ENCODE measurements at regions not wholly inside any gene's neighbourhood (a gene's known extent, or its start where the extent isn't known, plus 50 kb on each side); places are given as distances from the start of the nearest gene placed in this dataset.

GRCh38 chr7:19932549-19933249, 159.3 kb upstream of the TMEM196 start:
- H3K4me1 ChIP-seq = no peaks in the 10 kb centered on the region
- H3F3A ChIP-seq (ENCODE audit: low read depth) = no peaks in the 10 kb centered on the region
- no peaks in the 10 kb centered on the region for H3K4me1 Mint-ChIP-seq
- no peaks in the 10 kb centered on the region for H4K20me1 ChIP-seq (ENCODE audit: low read depth)
- H3K4me3 ChIP-seq = no peak overlapping the region
- TF ChIP-seq EZH2 (IDR thresholded peaks at IDR 0.05) (no peak), EZH2phosphoT487 (IDR thresholded peaks at IDR 0.05) (no peak), CTCF (IDR thresholded peaks at IDR 0.05) (no peak)
- no peaks in the 10 kb centered on the region for H3K36me3 ChIP-seq
- no peak overlapping the region for H3K27ac Mint-ChIP-seq
- DNase-seq (ENCODE audit: low spot score) = no peak
- H3K79me2 ChIP-seq (ENCODE audit: low read depth) = no peaks in the 10 kb centered on the region
- H3K9ac ChIP-seq = no peak overlapping the region
- no peak overlapping the region for H3K4me3 Mint-ChIP-seq
- H2AFZ ChIP-seq (replicated peaks) = no peak overlapping the region
- no peaks in the 10 kb centered on the region for H3K9me3 ChIP-seq (ENCODE audit: low read depth)
- H3K9me3 Mint-ChIP-seq = peaks cover 17% of the 10 kb centered on the region
- H3K36me3 Mint-ChIP-seq = no peaks in the 10 kb centered on the region
- no peaks in the 10 kb centered on the region for H3K27me3 ChIP-seq
- no peak overlapping the region for H3K4me2 ChIP-seq
- H3K27me3 Mint-ChIP-seq (ENCODE audit: insufficient read depth, low read depth) = peaks cover 4% of the 10 kb centered on the region
- H3K27ac ChIP-seq = no peak overlapping the region

DNA sequence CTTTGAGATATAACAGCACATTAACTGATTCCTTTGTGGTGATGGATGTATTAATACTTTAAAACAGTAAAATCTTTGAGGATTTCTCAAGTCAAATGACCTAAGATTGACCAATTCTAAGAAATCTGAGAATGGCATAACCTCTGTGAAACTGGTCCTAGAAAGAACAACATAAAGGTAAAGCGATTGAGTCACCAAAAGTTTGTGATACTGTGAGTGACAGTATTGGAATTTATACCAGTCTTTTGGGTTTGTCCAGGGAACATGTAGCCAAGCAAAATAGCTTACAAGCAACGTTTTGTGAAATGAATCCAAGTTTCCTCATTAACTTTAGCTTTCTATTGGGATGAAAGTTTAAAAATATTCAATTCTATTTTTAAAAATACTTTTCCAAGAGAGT, 157.4 kb upstream of the TMEM196 start:
- Histone ChIP-seq H3K4me3 (no peak overlapping the region), H3K9ac (no peak overlapping the region), H3K27me3 (no peaks in the 10 kb centered on the region), H3K79me2 (ENCODE audit: low read depth) (no peaks in the 10 kb centered on the region), H3K4me2 (no peak overlapping the region), H3K9me3 (ENCODE audit: low read depth) (no peaks in the 10 kb centered on the region), H2AFZ (replicated peaks) (no peak overlapping the region), H3F3A (ENCODE audit: low read depth) (no peaks in the 10 kb centered on the region), H4K20me1 (ENCODE audit: low read depth) (no peaks in the 10 kb centered on the region), H3K36me3 (no peaks in the 10 kb centered on the region), H3K4me1 (no peaks in the 10 kb centered on the region), H3K27ac (no peak overlapping the region)
- Mint-ChIP-seq H3K4me3 (no peak overlapping the region), H3K36me3 (no peaks in the 10 kb centered on the region), H3K27me3 (ENCODE audit: insufficient read depth, low read depth) (peaks cover 4% of the 10 kb centered on the region), H3K9me3 (peaks cover 8% of the 10 kb centered on the region), H3K4me1 (no peaks in the 10 kb centered on the region), H3K27ac (no peak overlapping the region)
- no peak for TF ChIP-seq EZH2phosphoT487 (IDR thresholded peaks at IDR 0.05)
- no peak for DNase-seq (ENCODE audit: low spot score)

DNA sequence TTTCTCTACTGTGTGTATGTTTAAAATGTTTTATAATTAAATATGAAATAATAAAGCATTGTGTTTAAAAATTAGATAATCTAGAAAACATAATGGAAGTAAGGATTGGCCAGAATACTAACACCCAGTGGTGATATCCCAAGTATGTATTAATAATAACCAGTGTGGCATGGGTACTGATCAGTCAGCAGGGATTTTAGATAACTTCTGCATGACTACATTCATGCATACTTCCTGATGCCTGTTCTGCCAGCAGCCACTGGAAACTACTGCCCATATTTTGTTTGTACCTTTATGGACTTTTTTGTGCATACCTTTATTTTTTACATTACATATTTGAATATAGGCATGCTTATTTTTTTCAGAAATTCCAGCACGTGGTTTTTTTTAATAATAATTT, 156.6 kb upstream of the TMEM196 start:
- no peaks in the 10 kb centered on the region for H3K4me1 Mint-ChIP-seq
- H3K9me3 Mint-ChIP-seq = peaks cover 4% of the 10 kb centered on the region
- peaks cover 4% of the 10 kb centered on the region for H3K27me3 Mint-ChIP-seq (ENCODE audit: insufficient read depth, low read depth)
- H3K36me3 ChIP-seq = no peaks in the 10 kb centered on the region
- no peak overlapping the region for H3K27ac ChIP-seq
- H3F3A ChIP-seq (ENCODE audit: low read depth) = no peaks in the 10 kb centered on the region
- no peaks in the 10 kb centered on the region for H3K79me2 ChIP-seq (ENCODE audit: low read depth)
- H3K9ac ChIP-seq = no peak overlapping the region
- no peaks in the 10 kb centered on the region for H3K27me3 ChIP-seq
- no peak overlapping the region for H3K4me3 ChIP-seq
- H3K9me3 ChIP-seq (ENCODE audit: low read depth) = no peaks in the 10 kb centered on the region
- no peak overlapping the region for H3K27ac Mint-ChIP-seq
- no peak overlapping the region for H3K4me3 Mint-ChIP-seq
- no peaks in the 10 kb centered on the region for H3K4me1 ChIP-seq
- no peak overlapping the region for H2AFZ ChIP-seq (replicated peaks)
- no peaks in the 10 kb centered on the region for H4K20me1 ChIP-seq (ENCODE audit: low read depth)
- no peak overlapping the region for H3K4me2 ChIP-seq
- H3K36me3 Mint-ChIP-seq = no peaks in the 10 kb centered on the region
- no peak for TF ChIP-seq EZH2phosphoT487 (IDR thresholded peaks at IDR 0.05)
- no peak for TF ChIP-seq EZH2 (IDR thresholded peaks at IDR 0.05)
- no peak for TF ChIP-seq CTCF (IDR thresholded peaks at IDR 0.05)
- no peak for DNase-seq (ENCODE audit: low spot score)

DNA sequence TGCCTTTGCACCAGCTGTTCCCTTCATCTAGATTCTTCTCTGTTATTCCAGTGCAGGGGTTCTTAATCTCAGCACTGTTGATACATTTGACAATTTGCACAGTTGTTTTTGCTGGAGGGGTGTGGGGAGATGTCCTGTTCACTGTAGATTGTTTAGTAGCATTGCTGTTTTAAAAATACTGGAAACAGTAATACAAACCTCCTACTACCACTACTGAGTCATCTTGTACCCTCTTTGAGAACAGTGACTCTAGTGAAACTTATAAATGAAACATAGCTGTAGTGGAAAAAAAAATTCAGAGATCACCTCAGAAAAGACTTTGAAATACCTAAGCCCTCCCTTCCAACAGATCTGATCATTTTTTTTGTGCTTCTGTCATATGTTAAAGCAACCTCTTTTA, 154.8 kb upstream of the TMEM196 start:
- Mint-ChIP-seq H3K4me1 (no peaks in the 10 kb centered on the region), H3K27ac (no peak overlapping the region)
- H3K27me3 ChIP-seq = no peaks in the 10 kb centered on the region

More for the DNA sequence above, 154.8 kb upstream of the TMEM196 start:
- H3K9me3 Mint-ChIP-seq = no peaks in the 10 kb centered on the region
- no peak overlapping the region for H3K4me3 ChIP-seq
- H3F3A ChIP-seq (ENCODE audit: low read depth) = no peaks in the 10 kb centered on the region
- no peaks in the 10 kb centered on the region for H3K36me3 Mint-ChIP-seq
- no peaks in the 10 kb centered on the region for H3K9me3 ChIP-seq (ENCODE audit: low read depth)
- no peaks in the 10 kb centered on the region for H3K36me3 ChIP-seq
- DNase-seq (ENCODE audit: low spot score) = no peak
- no peak overlapping the region for H3K27ac ChIP-seq
- H4K20me1 ChIP-seq (ENCODE audit: low read depth) = no peaks in the 10 kb centered on the region
- TF ChIP-seq CTCF (IDR thresholded peaks at IDR 0.05) (no peak), EZH2 (IDR thresholded peaks at IDR 0.05) (no peak), EZH2phosphoT487 (IDR thresholded peaks at IDR 0.05) (no peak)
- no peak overlapping the region for H3K9ac ChIP-seq
- H3K4me1 ChIP-seq = no peaks in the 10 kb centered on the region
- H3K4me3 Mint-ChIP-seq = no peak overlapping the region
- H3K4me2 ChIP-seq = no peak overlapping the region
- no peak overlapping the region for H2AFZ ChIP-seq (replicated peaks)
- H3K79me2 ChIP-seq (ENCODE audit: low read depth) = no peaks in the 10 kb centered on the region
- peaks cover 6% of the 10 kb centered on the region for H3K27me3 Mint-ChIP-seq (ENCODE audit: insufficient read depth, low read depth)
